ENCODE measurements at regions not wholly inside any gene's neighbourhood (a gene's known extent, or its start where the extent isn't known, plus 50 kb on each side); places are given as distances from the start of the nearest gene placed in this dataset.
A peak's percentile ranks its signal among the peaks of the same experiment; 100 is the strongest.
"Not testable (repeated sequence)": the region's sequence is repeated elsewhere in the genome, so short reads cannot be mapped to it uniquely, and the experiment has no call there.

GRCh38 chr9:42931045-42931444, 747.6 kb downstream of the SPATA31A6 start:
- not testable (repeated sequence) for DNase-seq (ENCODE audit: low read depth)

GRCh38 chr9:42937583-42938235, 754.2 kb downstream of the SPATA31A6 start:
- DNase-seq (ENCODE audit: low read depth), result not testable (repeated sequence)

- not testable (repeated sequence) for DNase-seq (ENCODE audit: low read depth)
Observed at GRCh38 chr9:42947050-42947449, 763.6 kb downstream of the SPATA31A6 start.

- not testable (repeated sequence) for DNase-seq (ENCODE audit: low read depth)
Observed at GRCh38 chr9:42951239-42951638, 767.8 kb downstream of the SPATA31A6 start.

GRCh38 chr9:42965155-42965554, 781.7 kb downstream of the SPATA31A6 start:
- peak; percentile 39 for DNase-seq (ENCODE audit: low read depth)

GRCh38 chr9:42971872-42972271, 788.4 kb downstream of the SPATA31A6 start:
- not testable (repeated sequence) for DNase-seq (ENCODE audit: low read depth)

- not testable (repeated sequence) for DNase-seq (ENCODE audit: low read depth)
Observed at GRCh38 chr9:42974725-42975124, 791.3 kb downstream of the SPATA31A6 start.

- DNase-seq (ENCODE audit: low read depth), result not testable (repeated sequence)
Observed at GRCh38 chr9:42984761-42985160, 801.3 kb downstream of the SPATA31A6 start.

Data from CMK (cell line).